Trophoblast cell (in vitro differentiated cells and primary cell): ENCODE measurements at regions not wholly inside any gene's neighbourhood (a gene's known extent, or its start where the extent isn't known, plus 50 kb on each side); places are given as distances from the start of the nearest gene placed in this dataset.

Source experiments
- DNase-seq, 2 donors: peaks; one replicate each; pipeline ENCODE4 v3.0.0-alpha.2; 2016
- H2AFZ ChIP-seq: 2 replicates; pipeline ENCODE4 v1.6.1; 2013; ENCODE audit warnings: low read length, moderate library complexity, mild to moderate bottlenecking; ENCODE audit not compliant: insufficient read depth, poor library complexity
- H2AK5ac ChIP-seq: 2 replicates; pipeline ENCODE4 v1.6.1; 2013; ENCODE audit warnings: mild to moderate bottlenecking, low read length
- H2BK120ac ChIP-seq: 2 replicates; pipeline ENCODE4 v1.6.1; 2013; ENCODE audit warnings: low read length, mild to moderate bottlenecking, moderate library complexity; ENCODE audit not compliant: insufficient read depth, poor library complexity
- H2BK12ac ChIP-seq: 2 replicates; pipeline ENCODE4 v1.6.1; 2013; ENCODE audit warnings: mild to moderate bottlenecking, low read length, moderate library complexity
- H2BK5ac ChIP-seq: 2 replicates; pipeline ENCODE4 v1.6.1; 2013; ENCODE audit warnings: low read length, low read depth, moderate library complexity, mild to moderate bottlenecking; ENCODE audit not compliant: poor library complexity
- H3K14ac ChIP-seq: 2 replicates; pipeline ENCODE4 v1.6.1; 2013; ENCODE audit warnings: mild to moderate bottlenecking, low read length
- H3K18ac ChIP-seq: 2 replicates; pipeline ENCODE4 v1.6.1; 2013; ENCODE audit warnings: mild to moderate bottlenecking, low read length
- H3K23ac ChIP-seq: 2 replicates; pipeline ENCODE4 v1.6.1; 2013; ENCODE audit warnings: low read length
- H3K27ac ChIP-seq: 2 replicates; pipeline ENCODE4 v1.5.1; 2013; ENCODE audit warnings: low read depth, mild to moderate bottlenecking, inconsistent platforms, low read length, moderate library complexity
- H3K27me3 ChIP-seq: 2 replicates; pipeline ENCODE4 v1.6.1; 2013; ENCODE audit warnings: inconsistent platforms, mild to moderate bottlenecking, low read length, moderate library complexity; ENCODE audit not compliant: insufficient read depth
- H3K36me3 ChIP-seq, 2 experiments: 1 replicate in 1 of 2; 2 replicates in 1 of 2; pipeline ENCODE4 v1.6.1; 2013; ENCODE audit warnings: low read length in 2 of 2, mild to moderate bottlenecking in 2 of 2, moderate library complexity in 1 of 2; ENCODE audit not compliant: insufficient read depth in 2 of 2, control insufficient read depth in 1 of 2
- H3K4ac ChIP-seq: 2 replicates; pipeline ENCODE4 v1.6.1; 2013; ENCODE audit warnings: low read depth, mild to moderate bottlenecking, low read length, moderate library complexity
- H3K4me1 ChIP-seq, 2 experiments: 1 replicate in 1 of 2; 2 replicates in 1 of 2; pipeline ENCODE4 v1.6.1; 2013; ENCODE audit warnings: low read length in 2 of 2, mild to moderate bottlenecking in 2 of 2, moderate library complexity in 1 of 2; ENCODE audit not compliant: insufficient read depth in 2 of 2, control insufficient read depth in 1 of 2
- H3K4me2 ChIP-seq: 2 replicates; pipeline ENCODE4 v1.6.1; 2013; ENCODE audit warnings: inconsistent platforms, mild to moderate bottlenecking, low read length, moderate library complexity
- H3K4me3 ChIP-seq: 2 replicates; pipeline ENCODE4 v1.5.1; 2013; ENCODE audit warnings: mild to moderate bottlenecking, low read depth, low read length, inconsistent platforms
- H3K79me1 ChIP-seq: one replicate; pipeline ENCODE4 v1.6.1; 2013; ENCODE audit warnings: low read length
- H3K79me2 ChIP-seq: 2 replicates; pipeline ENCODE4 v1.6.1; 2013; ENCODE audit warnings: low read length, mild to moderate bottlenecking; ENCODE audit not compliant: control insufficient read depth, insufficient read depth, poor library complexity
- H3K9ac ChIP-seq: 2 replicates; pipeline ENCODE4 v1.6.1; 2013; ENCODE audit warnings: mild to moderate bottlenecking, low read length
- H3K9me3 ChIP-seq: 2 replicates; pipeline ENCODE4 v1.6.1; 2013; ENCODE audit warnings: low read depth, mild to moderate bottlenecking, control low read depth, inconsistent platforms, low read length; ENCODE audit not compliant: insufficient read depth
- H4K12ac ChIP-seq: 2 replicates; pipeline ENCODE4 v1.6.1; 2013; ENCODE audit warnings: low read depth, mild to moderate bottlenecking, low read length, moderate library complexity
- H4K8ac ChIP-seq: 2 replicates; pipeline ENCODE4 v1.6.1; 2013; ENCODE audit warnings: low read depth, mild to moderate bottlenecking, low read length, moderate library complexity
- H4K91ac ChIP-seq: one replicate; pipeline ENCODE4 v1.6.1; 2013; ENCODE audit warnings: low read depth, mild to moderate bottlenecking, low read length, moderate library complexity
- WGBS: extraction: QIAGEN DNeasy Blood & Tissue Kit; methylation state at CpG from one replicate; pipeline ENCODE4 v1.1.7; 2013; ENCODE audit warnings: missing lambda C conversion rate; ENCODE audit not compliant: insufficient read length, insufficient coverage; ENCODE audit errors: extremely low coverage; 5-methylcytosine and 5-hydroxymethylcytosine counted together

DNA sequence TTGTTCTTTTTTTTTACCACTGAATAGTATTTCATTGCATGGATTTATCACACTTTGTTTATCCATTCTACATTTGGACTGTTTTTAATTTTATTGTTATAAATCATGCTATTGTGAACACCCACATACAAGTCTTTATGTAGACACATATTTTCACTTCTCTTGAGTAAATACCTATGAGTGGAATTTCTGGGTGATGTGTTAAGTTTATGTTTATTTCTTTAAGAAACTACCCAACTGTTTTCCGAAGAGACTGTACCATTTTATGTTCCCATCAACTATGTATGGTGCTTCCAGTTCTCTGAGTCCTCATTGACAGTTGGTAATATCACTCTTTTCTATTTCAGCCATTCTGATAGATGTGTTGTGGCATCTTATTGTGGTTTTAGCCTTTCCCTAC lies 54.0 kb downstream of the RIN2 start:
- peaks cover 8 to 16% of the 10 kb centered on the region in 2 experiments for H3K36me3 ChIP-seq
- no peaks in the 10 kb centered on the region for H3K27me3 ChIP-seq
- H3K23ac ChIP-seq = no peak overlapping the region
- no peak overlapping the region for H2AFZ ChIP-seq
- no peak overlapping the region for H2BK120ac ChIP-seq
- H3K79me1 ChIP-seq = peaks cover 2% of the 10 kb centered on the region
- H3K9me3 ChIP-seq = no peaks in the 10 kb centered on the region
- no peak for DNase-seq
- H3K4me3 ChIP-seq = no peak overlapping the region
- H2AK5ac ChIP-seq = no peak overlapping the region
- H4K12ac ChIP-seq = no peak overlapping the region
- no peak overlapping the region for H3K4me2 ChIP-seq
- H3K27ac ChIP-seq = no peak overlapping the region
- H3K14ac ChIP-seq = no peak overlapping the region
- H2BK12ac ChIP-seq = no peak overlapping the region
- peaks cover 2% of the 10 kb centered on the region for H3K79me2 ChIP-seq
- H3K9ac ChIP-seq = no peak overlapping the region
- no peak overlapping the region for H3K18ac ChIP-seq
- peaks cover 0 to 3% of the 10 kb centered on the region in 2 experiments for H3K4me1 ChIP-seq
- H4K8ac ChIP-seq = no peak overlapping the region
- WGBS = no CpG with 5 or more reads among the region's 1 CpG
- H3K4ac ChIP-seq = no peak overlapping the region
- no peak overlapping the region for H2BK5ac ChIP-seq
- H4K91ac ChIP-seq = no peak overlapping the region

DNA sequence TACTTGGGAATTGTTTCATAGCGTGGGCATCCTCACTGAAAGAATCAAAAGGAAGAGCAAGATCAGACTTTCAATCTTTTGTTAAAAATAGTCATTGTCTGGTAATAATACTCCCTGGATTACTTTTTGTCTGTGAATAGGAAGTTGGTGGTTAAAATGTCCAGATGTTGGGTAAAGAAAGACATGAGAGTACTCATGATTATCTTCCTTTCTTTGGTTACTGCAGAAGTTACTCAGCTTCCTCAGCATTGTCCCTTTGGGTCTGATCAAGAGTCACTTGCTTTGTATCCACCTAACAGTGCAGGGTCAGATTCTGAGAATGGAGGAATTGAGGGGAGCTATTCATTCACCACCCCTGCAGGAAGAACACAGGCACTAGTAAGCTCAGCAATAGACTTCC lies 54.6 kb downstream of the RIN2 start:
- Histone ChIP-seq H3K14ac (no peak overlapping the region), H2BK120ac (no peak overlapping the region), H2AFZ (no peak overlapping the region), H4K12ac (no peak overlapping the region), H2BK5ac (no peak overlapping the region), H3K4ac (no peak overlapping the region), H3K9ac (no peak overlapping the region), H3K27me3 (no peaks in the 10 kb centered on the region), H3K18ac (no peak overlapping the region), H3K4me3 (no peak overlapping the region), H2BK12ac (no peak overlapping the region), H2AK5ac (no peak overlapping the region), H3K9me3 (no peaks in the 10 kb centered on the region), H3K36me3 (peaks cover 8 to 16% of the 10 kb centered on the region in 2 experiments), H3K27ac (no peak overlapping the region), H3K79me2 (peaks cover 2% of the 10 kb centered on the region), H4K91ac (no peak overlapping the region), H3K79me1 (peaks cover 2% of the 10 kb centered on the region), H3K23ac (no peak overlapping the region), H3K4me1 (peaks cover 0 to 3% of the 10 kb centered on the region in 2 experiments), H3K4me2 (no peak overlapping the region), H4K8ac (no peak overlapping the region)
- no peak for DNase-seq
- no CpG with 5 or more reads among the region's 1 CpG for WGBS

DNA sequence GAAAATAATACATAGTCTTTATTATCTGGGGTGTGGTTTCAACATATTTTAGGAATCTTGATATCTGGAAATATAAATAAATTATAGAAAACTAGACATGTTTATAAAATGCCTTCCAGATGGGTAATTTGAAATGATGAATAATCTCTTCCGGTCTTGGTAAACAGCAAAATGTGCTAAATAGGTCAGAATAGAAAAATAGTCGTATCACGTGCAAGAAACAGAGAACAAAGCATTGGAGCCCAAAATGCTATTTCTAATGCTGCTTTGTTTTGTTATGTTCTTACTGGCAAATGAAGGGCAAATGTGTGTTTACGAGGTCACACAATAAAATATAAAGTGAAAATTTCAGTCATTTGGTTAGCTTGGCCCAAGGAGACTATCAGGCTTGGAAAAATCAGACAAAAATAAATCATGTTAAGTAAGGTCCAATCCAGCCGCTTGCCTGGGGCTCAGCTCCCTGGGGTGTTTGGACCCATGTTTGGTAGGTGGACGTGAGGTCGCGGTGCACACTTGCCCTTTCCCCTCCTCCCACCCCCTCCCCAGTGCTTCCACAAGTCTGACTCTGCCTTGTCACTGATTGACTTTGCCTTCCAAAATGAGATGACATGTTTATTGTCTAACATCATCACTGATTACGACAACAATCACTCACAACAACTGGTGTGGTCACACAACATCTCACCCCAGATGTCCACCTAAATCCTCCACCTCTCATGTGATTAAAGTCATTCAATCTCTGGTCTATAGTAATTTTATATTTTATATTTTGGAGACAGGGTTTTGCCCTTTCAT lies 56.0 kb downstream of the RIN2 start:
- Histone ChIP-seq H3K14ac (no peak overlapping the region), H3K4me2 (no peak overlapping the region), H2BK120ac (no peak overlapping the region), H4K12ac (no peak overlapping the region), H3K23ac (no peak overlapping the region), H4K91ac (no peak overlapping the region), H3K36me3 (peaks cover 4 to 14% of the 10 kb centered on the region in 2 experiments), H3K4me1 (peaks cover 0 to 3% of the 10 kb centered on the region in 2 experiments), H2AFZ (no peak overlapping the region), H3K79me2 (no peaks in the 10 kb centered on the region), H2BK5ac (no peak overlapping the region), H2AK5ac (peak overlapping the region; percentile 34), H3K4me3 (no peak overlapping the region), H4K8ac (no peak overlapping the region), H3K9ac (no peak overlapping the region), H2BK12ac (no peak overlapping the region), H3K4ac (no peak overlapping the region), H3K79me1 (no peaks in the 10 kb centered on the region), H3K27me3 (no peaks in the 10 kb centered on the region), H3K27ac (no peak overlapping the region), H3K18ac (no peak overlapping the region), H3K9me3 (no peaks in the 10 kb centered on the region)
- no peak for DNase-seq
- no CpG with 5 or more reads among the region's 9 CpGs for WGBS

DNA sequence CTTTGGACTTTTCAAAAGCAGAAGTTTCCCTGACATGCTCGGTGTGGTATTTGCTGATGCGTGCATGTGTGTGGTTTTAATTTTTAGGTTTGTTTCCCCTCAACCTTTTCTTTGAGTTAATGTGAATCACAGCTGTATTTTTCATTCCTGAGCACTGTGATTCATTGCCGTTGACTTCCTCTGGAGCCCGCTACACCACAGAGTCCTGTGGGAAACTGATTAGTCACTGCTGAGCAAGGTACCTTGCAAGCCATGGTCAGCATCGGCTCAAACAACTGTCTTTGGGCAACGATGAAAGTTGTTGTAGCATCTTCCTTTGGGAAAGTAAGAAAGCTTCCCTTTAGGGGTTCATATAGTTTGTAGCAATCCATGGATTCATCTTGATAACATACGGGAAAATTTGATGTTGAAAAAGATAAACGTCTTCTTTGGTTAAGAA lies 57.5 kb downstream of the RIN2 start:
- Histone ChIP-seq H3K79me1 (peaks cover 2% of the 10 kb centered on the region), H2BK120ac (no peak overlapping the region), H2AFZ (no peak overlapping the region), H4K8ac (no peak overlapping the region), H3K9ac (no peak overlapping the region), H3K79me2 (no peaks in the 10 kb centered on the region), H3K4me1 (peaks cover 0 to 3% of the 10 kb centered on the region in 2 experiments), H3K18ac (no peak overlapping the region), H3K4ac (no peak overlapping the region), H3K27me3 (no peaks in the 10 kb centered on the region), H3K9me3 (peaks cover 2% of the 10 kb centered on the region), H3K36me3 (peaks cover 0 to 7% of the 10 kb centered on the region in 2 experiments), H3K14ac (no peak overlapping the region), H2BK12ac (no peak overlapping the region), H2AK5ac (no peak overlapping the region), H3K4me2 (no peak overlapping the region), H3K4me3 (no peak overlapping the region), H3K23ac (no peak overlapping the region), H2BK5ac (no peak overlapping the region), H4K91ac (no peak overlapping the region), H3K27ac (peak overlapping the region; percentile 42), H4K12ac (no peak overlapping the region)
- no CpG with 5 or more reads among the region's 8 CpGs for WGBS
- peak; percentile 48 to 70 for DNase-seq
